Activated naive CD8-positive, alpha-beta T cell treated with anti-CD3 and anti-CD28 coated beads, Interleukin-2, amount 50 U/mL, for 24 hours (primary cell): ENCODE measurements at regions not wholly inside any gene's neighbourhood (a gene's known extent, or its start where the extent isn't known, plus 50 kb on each side); places are given as distances from the start of the nearest gene placed in this dataset.
"Not testable (repeated sequence)": the region's sequence is repeated elsewhere in the genome, so short reads cannot be mapped to it uniquely, and the experiment has no call there.

ENCODE experiments used
- ATAC-seq: fragments of 150-1000 bp; cut with Tn5 transposase; one replicate; pipeline ENCODE4 v1.10.0; 2021
- DNase-seq: peaks from one replicate; pipeline ENCODE4 v3.0.0; 2021
- H3K27ac Mint-ChIP-seq: one replicate; pipeline ENCODE4 v1.8.0; 2021; ENCODE audit warnings: mild to moderate bottlenecking, mixed read lengths
- H3K27me3 Mint-ChIP-seq: one replicate; pipeline ENCODE4 v1.8.0; 2021; ENCODE audit warnings: mixed read lengths
- H3K36me3 Mint-ChIP-seq: one replicate; pipeline ENCODE4 v1.8.0; 2021; ENCODE audit warnings: low read depth, mixed read lengths
- H3K4me1 Mint-ChIP-seq: one replicate; pipeline ENCODE4 v1.8.0; 2021; ENCODE audit warnings: mixed read lengths
- H3K4me3 Mint-ChIP-seq: one replicate; pipeline ENCODE4 v1.8.0; 2021; ENCODE audit warnings: mild to moderate bottlenecking, moderate library complexity, mixed read lengths
- H3K9me3 Mint-ChIP-seq: one replicate; pipeline ENCODE4 v1.8.0; 2021; ENCODE audit warnings: mixed read lengths

DNA sequence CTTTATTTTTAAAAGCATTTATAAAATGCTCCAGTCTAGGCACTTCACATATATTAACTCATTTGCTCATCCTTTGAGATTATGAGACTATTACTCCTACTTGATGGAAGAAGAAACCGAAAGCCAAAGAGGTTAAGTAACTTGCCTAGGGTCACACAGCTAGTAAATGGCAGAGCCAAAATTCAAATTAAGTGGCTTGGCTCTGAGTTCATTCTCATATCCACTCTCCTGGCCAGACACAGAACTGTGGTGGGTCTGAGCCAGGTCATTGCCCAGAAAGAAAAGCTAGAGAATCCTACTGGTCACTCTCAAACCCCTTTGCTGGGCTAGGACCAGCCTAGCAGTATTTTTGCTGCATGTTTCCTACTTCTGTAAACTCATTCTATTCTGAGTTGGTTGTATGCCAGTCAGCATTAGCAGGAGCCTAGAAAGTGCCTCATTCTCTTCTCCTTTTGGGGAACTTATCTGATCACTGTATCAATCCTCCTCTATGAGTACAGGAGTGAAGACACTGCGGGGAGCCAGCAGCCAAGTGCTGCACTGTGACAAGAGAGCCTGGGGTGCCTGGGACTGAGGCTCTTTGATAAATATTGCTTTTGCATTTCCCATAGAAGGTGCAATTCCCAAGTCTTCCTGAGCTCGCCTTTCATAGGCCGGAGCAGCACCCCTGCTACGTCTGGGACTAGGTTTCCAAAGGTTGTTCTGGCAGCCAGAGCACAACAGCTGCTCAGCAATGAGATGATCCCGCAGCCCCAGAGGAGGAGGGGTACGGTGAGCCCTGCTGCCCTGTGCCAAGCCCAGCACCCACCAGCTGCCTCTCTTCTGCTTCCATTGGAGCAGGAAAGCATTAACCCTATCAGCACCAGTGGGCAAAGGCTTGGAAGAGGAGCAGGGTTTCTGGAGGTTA, 728.3 kb downstream of the MAFB start:
- ATAC-seq: no peak
- Mint-ChIP-seq H3K36me3 (no peaks in the 10 kb centered on the region), H3K9me3 (no peaks in the 10 kb centered on the region), H3K27ac (no peak overlapping the region), H3K4me3 (no peak overlapping the region), H3K27me3 (peaks cover 2% of the 10 kb centered on the region), H3K4me1 (no peaks in the 10 kb centered on the region)
- DNase-seq: no peak

DNA sequence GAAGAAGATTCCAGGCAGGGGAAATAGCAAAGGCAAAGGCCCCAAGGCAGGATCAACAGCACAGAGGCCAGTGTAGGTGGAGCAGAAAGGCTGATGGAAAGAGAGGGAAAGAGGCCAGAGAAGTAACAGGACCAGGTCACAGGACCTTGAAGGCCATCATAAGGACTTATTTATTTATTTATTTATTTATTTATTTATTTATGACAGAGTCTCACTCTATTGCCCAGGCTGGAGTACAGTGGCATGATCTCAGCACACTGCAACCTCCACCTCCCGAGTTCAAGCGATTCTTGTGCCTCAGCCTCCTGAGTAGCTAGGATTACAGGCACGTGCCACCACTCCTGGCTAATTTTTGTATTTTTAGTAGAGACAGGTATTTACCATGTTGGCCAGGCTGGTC, 731.1 kb downstream of the MAFB start:
- DNase-seq, H3K4me1 Mint-ChIP-seq, H3K36me3 Mint-ChIP-seq, H3K27me3 Mint-ChIP-seq, H3K4me3 Mint-ChIP-seq, H3K9me3 Mint-ChIP-seq, ATAC-seq, H3K27ac Mint-ChIP-seq: not testable (repeated sequence)

DNA sequence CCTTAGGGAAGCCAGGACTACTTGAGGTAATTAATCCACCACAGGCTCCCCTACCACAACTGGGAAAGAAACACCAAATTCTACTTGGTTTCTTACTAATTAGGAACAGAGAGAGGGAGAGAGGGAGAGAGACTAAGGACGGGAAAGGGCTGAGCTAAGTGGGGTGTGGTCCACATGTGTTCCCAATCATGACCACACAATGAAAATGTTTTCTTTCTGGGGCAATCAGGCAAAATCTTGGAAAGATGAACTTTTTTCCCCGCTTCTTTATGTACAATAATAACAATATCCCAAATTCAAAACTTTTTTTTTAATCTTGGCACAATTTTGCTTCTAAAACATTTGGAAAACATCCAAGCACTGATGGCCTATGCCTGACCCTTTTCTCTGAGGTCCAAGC, 734.4 kb downstream of the MAFB start:
- DNase-seq (no peak), ATAC-seq (no peak)
- Mint-ChIP-seq H3K9me3 (no peaks in the 10 kb centered on the region), H3K27me3 (no peaks in the 10 kb centered on the region), H3K36me3 (no peaks in the 10 kb centered on the region), H3K4me3 (no peak overlapping the region), H3K4me1 (no peaks in the 10 kb centered on the region), H3K27ac (no peak overlapping the region)

DNA sequence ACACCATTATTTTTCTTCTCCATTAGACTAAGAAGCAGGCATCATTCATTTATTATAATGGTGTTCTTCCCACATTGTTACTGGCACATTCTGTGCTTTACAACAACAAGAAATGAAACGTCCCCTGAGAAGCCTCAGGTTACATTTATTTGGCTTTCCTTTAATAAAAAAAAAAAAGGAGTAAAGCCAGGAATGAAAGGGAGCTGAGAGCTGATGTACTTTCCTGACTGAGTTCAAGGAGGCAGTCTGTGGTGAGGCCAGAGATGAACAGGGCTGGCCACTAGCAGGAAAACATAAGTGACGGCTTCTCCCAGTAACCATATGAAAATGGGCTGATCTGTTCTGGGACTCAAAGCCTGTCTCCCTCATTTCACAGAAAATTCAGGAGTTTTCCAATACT, 742.1 kb downstream of the MAFB start:
- Mint-ChIP-seq H3K27ac (no peak overlapping the region), H3K27me3 (no peaks in the 10 kb centered on the region), H3K4me1 (no peaks in the 10 kb centered on the region), H3K4me3 (no peak overlapping the region), H3K36me3 (no peaks in the 10 kb centered on the region), H3K9me3 (peaks cover 5% of the 10 kb centered on the region)
- no peak for DNase-seq
- ATAC-seq: no peak

DNA sequence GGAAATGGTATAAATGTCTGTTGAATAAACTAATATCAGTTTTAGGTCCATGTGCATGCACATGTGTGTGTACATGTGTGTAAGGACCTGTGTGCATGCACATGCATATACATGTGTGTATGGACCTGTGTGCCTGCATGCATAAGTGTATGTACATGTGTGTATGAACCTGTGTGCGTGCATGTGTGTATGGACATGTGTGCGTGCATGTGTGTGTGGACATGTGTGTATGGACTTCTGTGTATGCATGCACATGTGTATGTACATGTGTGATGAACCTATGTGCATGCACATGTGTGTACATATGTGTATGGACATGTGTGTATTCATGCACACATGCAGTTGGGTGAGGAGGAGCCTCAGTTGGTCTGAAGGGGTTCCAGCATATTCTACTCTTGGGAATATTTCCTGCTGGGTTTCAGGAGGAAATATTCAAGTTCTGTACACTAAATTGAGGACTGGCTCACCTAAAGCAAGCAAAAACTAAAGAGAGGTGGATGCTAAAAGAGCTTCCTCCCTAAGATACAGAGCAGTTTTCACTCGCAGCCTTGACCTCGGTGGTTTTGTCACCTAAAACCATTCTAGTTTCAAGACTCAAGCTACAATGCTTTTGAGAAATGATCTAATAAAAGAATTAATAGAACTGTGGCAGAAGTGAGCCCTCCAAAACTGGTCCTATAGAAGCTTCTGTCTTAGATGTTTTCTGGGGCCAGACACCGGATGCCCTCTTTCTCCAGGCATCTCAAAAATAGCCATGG, 742.8 kb downstream of the MAFB start:
- ATAC-seq: no peak
- no peak overlapping the region for H3K4me3 Mint-ChIP-seq
- H3K27me3 Mint-ChIP-seq: no peaks in the 10 kb centered on the region
- no peaks in the 10 kb centered on the region for H3K36me3 Mint-ChIP-seq
- no peaks in the 10 kb centered on the region for H3K4me1 Mint-ChIP-seq
- H3K9me3 Mint-ChIP-seq: peaks cover 5% of the 10 kb centered on the region
- DNase-seq: no peak
- no peak overlapping the region for H3K27ac Mint-ChIP-seq

DNA sequence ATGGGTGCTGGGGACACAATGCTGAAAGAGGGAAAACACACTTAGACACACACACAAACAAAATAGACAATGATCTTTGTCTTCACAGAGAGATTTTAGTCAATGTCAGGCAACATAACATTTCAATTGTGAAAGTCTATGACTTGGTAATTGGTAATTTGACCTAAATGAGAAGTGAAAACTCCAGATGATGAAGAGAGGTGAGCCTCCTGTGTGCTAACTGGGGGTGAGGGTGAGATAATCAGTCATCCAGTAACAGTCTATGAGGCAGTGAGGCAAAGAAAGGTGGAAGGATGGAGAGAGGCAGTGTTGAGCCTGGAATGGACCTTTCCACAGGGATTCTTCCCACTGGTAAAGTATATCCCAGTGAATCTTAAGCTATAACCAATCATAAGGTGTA, 744.2 kb downstream of the MAFB start:
- ATAC-seq: no peak
- H3K36me3 Mint-ChIP-seq: no peaks in the 10 kb centered on the region
- H3K9me3 Mint-ChIP-seq: peaks cover 5% of the 10 kb centered on the region
- H3K4me1 Mint-ChIP-seq: no peaks in the 10 kb centered on the region
- no peaks in the 10 kb centered on the region for H3K27me3 Mint-ChIP-seq
- no peak overlapping the region for H3K27ac Mint-ChIP-seq
- H3K4me3 Mint-ChIP-seq: no peak overlapping the region
- no peak for DNase-seq

DNA sequence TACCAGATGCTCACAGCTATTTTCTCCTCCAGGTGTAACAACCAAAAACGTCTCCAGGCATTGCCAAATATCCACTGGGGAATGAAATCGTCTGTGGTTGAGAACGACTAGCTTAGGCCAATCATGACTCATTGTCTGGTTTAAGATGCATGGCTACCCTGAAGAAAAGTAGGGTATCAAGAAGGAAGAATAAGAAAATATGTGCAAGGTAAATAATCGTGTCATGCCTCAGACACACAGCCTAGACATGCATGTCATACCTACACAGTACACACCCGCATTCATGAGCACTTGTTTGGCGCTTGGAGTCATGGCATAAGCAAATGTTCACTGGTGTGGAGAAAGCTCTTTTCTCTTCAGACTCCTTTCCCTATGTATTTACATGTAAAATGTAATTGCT, 745.7 kb downstream of the MAFB start:
- Mint-ChIP-seq H3K9me3 (peaks cover 5% of the 10 kb centered on the region), H3K27me3 (no peaks in the 10 kb centered on the region), H3K4me1 (no peaks in the 10 kb centered on the region), H3K4me3 (no peak overlapping the region), H3K27ac (no peak overlapping the region), H3K36me3 (no peaks in the 10 kb centered on the region)
- no peak for DNase-seq
- no peak for ATAC-seq

DNA sequence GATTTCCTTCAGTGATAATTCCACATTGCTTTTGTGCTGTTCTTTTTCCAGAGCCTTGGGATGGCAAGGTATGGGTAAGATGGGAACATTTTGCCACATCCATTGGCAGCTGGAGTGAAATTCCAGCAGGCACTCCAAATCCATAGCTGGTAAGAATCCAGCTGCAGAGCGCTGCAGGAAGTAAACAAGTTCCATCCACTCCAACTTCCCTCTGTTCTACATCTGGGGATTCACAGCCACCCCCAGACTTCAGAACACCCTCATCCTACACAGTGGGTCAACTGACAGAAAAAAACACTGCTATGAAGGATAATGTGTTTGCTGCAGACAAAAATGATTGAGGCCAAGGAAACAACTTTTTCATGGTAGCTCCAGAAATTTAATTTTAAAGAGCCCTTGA, 747.8 kb downstream of the MAFB start:
- no peak overlapping the region for H3K27ac Mint-ChIP-seq
- H3K36me3 Mint-ChIP-seq: no peaks in the 10 kb centered on the region
- no peak overlapping the region for H3K4me3 Mint-ChIP-seq
- H3K9me3 Mint-ChIP-seq: peaks cover 5% of the 10 kb centered on the region
- peaks cover 3% of the 10 kb centered on the region for H3K27me3 Mint-ChIP-seq
- ATAC-seq (no peak), DNase-seq (no peak)
- H3K4me1 Mint-ChIP-seq: no peaks in the 10 kb centered on the region

DNA sequence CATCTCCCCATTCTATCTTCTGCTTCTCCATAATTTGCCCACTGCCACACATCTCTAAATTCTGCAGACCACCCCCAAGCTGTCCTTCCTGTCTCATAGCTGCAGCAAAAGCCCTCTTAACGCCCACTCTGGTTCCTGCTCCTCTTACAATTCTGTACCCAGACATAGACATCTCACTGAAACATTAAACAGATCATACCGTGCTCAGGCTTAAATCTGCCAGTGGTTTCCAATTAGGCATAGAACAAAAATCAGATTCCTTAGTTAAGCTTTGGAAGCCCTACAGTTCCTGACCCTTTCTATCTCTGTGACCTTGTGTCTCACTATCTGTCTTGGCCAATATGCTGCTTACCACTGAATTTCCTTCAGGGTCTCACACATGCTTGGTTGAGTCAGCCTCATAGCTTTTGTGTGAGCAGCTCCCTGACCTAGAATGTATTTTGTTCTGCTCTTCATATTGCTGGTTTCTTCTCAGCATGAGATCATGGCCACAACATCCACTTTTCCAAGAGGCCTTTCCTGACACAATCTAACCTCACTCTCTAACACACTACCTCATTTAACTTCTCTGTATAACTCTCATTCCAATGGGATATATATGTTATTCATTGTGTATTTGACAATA, 749.7 kb downstream of the MAFB start:
- no peak for ATAC-seq

DNA sequence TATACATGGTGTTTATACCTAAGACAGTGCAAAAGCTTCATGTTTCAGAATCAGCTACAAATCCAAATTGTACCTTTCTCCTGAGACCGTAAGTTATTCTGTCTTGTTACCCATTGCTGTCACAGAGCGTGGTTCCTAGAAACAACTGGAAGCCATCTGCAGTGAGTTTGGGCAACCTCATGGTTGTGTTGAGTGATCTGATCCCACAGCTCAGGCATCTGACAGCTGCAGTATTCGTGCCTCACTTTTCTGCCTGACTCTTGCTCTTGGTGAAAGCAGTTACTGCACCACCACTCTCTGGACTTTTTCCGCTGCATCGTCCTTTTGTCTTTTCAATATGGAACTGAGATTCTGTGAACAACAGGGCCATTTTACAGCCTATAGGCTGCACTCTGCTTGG, 752.6 kb downstream of the MAFB start:
- peaks cover 3% of the 10 kb centered on the region for H3K27me3 Mint-ChIP-seq
- H3K9me3 Mint-ChIP-seq: peaks cover 5% of the 10 kb centered on the region
- no peaks in the 10 kb centered on the region for H3K36me3 Mint-ChIP-seq
- ATAC-seq: no peak
- no peak for DNase-seq
- H3K27ac Mint-ChIP-seq: no peak overlapping the region
- H3K4me3 Mint-ChIP-seq: no peak overlapping the region
- no peaks in the 10 kb centered on the region for H3K4me1 Mint-ChIP-seq

More for the DNA sequence above, 749.7 kb downstream of the MAFB start:
- Mint-ChIP-seq H3K36me3 (no peaks in the 10 kb centered on the region), H3K27me3 (peaks cover 3% of the 10 kb centered on the region), H3K4me1 (no peaks in the 10 kb centered on the region), H3K9me3 (no peaks in the 10 kb centered on the region), H3K4me3 (no peak overlapping the region), H3K27ac (no peak overlapping the region)
- DNase-seq: no peak

DNA sequence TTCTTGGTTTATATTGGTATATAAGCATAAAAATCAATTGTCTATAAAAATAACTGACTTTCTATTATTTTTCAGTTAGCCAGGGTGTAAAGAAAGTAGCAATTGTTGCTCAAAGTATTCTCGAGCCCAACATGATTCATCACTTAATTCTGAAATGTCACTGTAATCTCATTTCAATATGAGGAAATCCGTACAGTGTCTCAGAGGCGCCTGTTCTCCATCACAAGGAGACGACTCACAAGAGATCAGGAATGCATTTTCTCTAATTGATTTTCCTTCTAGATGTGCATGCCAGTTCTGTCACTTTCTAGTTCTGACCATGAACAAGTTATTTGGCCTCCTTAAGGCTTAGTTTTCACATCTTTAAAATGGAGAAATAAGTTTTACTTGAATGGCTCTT, 753.1 kb downstream of the MAFB start:
- no peak for ATAC-seq
- no peaks in the 10 kb centered on the region for H3K36me3 Mint-ChIP-seq
- no peaks in the 10 kb centered on the region for H3K4me1 Mint-ChIP-seq
- H3K27me3 Mint-ChIP-seq: peaks cover 3% of the 10 kb centered on the region
- no peak overlapping the region for H3K27ac Mint-ChIP-seq
- peaks cover 5% of the 10 kb centered on the region for H3K9me3 Mint-ChIP-seq
- no peak overlapping the region for H3K4me3 Mint-ChIP-seq
- no peak for DNase-seq

DNA sequence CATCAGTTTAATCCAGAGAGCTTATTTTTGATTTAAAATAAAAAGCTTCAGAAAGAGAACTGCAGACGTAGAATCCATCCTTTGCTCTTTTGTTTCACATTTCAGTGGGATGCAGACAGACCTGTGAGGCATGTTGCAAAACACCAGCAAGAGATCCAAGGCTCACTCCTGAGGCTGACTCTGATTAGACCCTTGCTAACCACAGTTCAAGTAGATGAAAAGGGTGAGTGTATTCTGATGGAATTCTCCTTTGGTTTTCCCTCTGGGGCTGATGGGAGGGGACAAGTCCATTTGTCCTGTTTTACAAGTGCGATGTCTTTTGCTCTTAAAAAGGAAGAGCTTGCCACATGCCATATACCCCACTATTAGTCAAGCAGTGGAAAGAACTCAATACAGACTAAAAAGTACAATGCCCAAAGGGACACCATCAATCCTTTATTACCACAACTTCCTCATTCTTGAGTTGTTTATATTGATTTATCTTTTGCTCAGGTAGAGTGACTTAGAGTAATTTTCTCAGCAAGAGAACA, 772.7 kb downstream of the MAFB start:
- Mint-ChIP-seq H3K4me3 (no peak overlapping the region), H3K27me3 (no peaks in the 10 kb centered on the region), H3K27ac (no peak overlapping the region), H3K4me1 (no peaks in the 10 kb centered on the region), H3K9me3 (peaks cover 3% of the 10 kb centered on the region), H3K36me3 (no peaks in the 10 kb centered on the region)
- DNase-seq (no peak), ATAC-seq (no peak)

DNA sequence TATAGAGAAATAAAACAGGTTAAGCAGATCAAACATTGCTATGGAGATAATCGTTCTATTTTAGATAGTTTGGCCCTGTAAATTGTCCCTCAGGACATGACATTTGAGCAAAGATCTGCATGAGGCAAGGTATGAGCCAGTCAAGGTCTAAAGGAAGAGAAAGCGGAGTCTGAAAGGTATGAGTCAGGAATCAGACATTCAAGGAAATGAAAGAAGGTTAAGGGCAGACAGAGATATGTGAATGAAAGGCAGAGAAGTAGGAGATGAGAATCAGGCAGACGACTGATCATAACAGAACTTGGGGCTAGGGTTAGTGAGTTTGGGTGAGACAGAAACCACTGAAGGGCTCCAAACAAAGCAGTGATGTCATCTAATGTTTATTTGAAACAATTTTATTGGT, 775.8 kb downstream of the MAFB start:
- no peak overlapping the region for H3K4me3 Mint-ChIP-seq
- no peak overlapping the region for H3K27ac Mint-ChIP-seq
- no peaks in the 10 kb centered on the region for H3K4me1 Mint-ChIP-seq
- no peaks in the 10 kb centered on the region for H3K27me3 Mint-ChIP-seq
- DNase-seq (no peak), ATAC-seq (no peak)
- peaks cover 3% of the 10 kb centered on the region for H3K9me3 Mint-ChIP-seq
- no peaks in the 10 kb centered on the region for H3K36me3 Mint-ChIP-seq

DNA sequence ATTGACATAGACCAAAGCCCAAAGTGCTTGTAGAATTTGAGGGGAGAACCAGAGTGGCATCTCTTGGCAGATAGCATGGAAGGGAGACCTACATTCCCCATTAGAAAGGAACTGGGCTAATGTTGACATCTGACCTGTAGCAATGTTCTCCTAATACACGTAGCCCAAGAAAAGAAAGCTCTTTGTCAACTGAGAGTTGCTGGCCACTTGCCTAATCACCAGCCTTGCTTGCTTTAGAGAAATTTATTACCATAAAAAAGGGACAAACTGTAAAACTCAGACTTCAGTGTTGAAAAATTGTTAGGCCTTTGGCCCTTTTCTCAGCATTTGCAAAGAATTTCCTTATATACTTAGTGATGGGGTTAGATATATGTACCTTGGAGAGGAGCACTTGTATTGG, 777.5 kb downstream of the MAFB start:
- Mint-ChIP-seq H3K27ac (no peak overlapping the region), H3K36me3 (no peaks in the 10 kb centered on the region), H3K4me3 (no peak overlapping the region), H3K4me1 (no peaks in the 10 kb centered on the region), H3K27me3 (no peaks in the 10 kb centered on the region), H3K9me3 (no peaks in the 10 kb centered on the region)
- DNase-seq (no peak), ATAC-seq (no peak)

DNA sequence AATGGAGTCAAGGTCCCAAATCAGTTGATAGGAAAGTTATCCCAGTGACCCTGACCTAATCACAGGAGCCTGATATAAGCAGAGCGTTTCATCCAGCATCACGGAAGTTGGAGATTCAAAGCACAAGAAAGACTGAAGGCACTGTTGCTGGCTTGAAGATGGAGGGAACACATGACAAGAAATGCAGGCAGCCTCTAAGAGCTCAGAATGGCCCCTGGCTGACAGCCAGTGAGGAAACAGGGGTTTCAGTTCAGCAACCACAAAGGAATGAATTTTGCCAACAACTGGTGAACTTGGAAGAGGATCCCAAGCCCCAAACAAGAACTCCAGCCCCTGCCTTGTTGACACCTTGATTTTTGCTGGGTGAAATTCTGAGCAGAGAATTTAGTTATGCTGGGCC, 778.5 kb downstream of the MAFB start:
- Mint-ChIP-seq H3K4me1 (no peaks in the 10 kb centered on the region), H3K27me3 (no peaks in the 10 kb centered on the region), H3K36me3 (no peaks in the 10 kb centered on the region), H3K4me3 (no peak overlapping the region), H3K27ac (no peak overlapping the region), H3K9me3 (peaks cover 3% of the 10 kb centered on the region)
- DNase-seq: no peak
- ATAC-seq: no peak
